ENCODE measurements at regions not wholly inside any gene's neighbourhood (a gene's known extent, or its start where the extent isn't known, plus 50 kb on each side); places are given as distances from the start of the nearest gene placed in this dataset.

DNA sequence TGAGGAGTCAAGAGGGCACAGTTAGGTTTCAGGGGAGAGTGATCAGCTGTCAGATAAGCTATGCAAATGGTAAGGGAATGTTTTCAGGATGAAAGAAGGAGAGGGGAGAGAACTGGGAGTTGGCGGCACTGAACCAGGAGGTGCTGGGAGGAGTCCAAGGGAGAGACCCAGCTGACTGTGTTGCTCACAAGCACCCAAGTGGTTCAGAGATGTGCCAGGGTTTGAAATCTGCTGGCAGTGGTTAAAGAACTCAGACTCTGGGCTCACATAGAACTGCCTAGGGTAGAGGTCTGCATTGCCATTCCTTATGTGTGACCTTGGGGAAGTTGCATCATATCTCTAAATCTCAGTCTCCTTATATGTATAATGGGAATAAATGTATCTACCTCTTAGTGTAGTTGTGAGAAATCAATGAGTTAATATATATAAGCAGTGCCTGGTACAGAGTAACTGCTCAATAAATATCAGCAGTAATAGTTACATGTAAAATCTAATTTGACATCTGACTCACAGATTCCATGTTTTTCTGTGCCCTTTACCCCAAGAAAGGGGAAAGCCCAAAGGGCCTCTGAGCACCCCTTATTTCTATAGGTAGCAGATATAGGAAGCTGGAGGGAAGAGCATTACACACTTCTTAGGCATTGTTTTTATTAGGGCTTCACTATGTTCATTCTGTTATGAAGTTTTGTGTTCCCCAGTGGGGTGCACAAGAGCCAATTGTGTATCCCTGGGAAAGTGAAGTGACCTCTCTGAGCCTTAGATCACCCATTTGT, 66.9 kb upstream of the SESN3 start:
- no peak for DNase-seq

GRCh38 chr11:95296621-95297025, 65.6 kb upstream of the SESN3 start:
- peak; percentile 81 for DNase-seq

GRCh38 chr11:95296165-95296564, 65.2 kb upstream of the SESN3 start:
- DNase-seq: peak; percentile 97

GRCh38 chr11:95295382-95296149, 64.6 kb upstream of the SESN3 start:
- no peak for DNase-seq

- no peak for DNase-seq
These were observed 63.7 kb upstream of the SESN3 start for GRCh38 chr11:95294701-95295100.

GRCh38 chr11:95293116-95293515, 62.1 kb upstream of the SESN3 start:
- DNase-seq: no peak

- DNase-seq: no peak
These were observed 60.9 kb upstream of the SESN3 start for GRCh38 chr11:95291946-95292345.

- DNase-seq: no peak
These were observed 58.5 kb upstream of the SESN3 start for GRCh38 chr11:95289378-95290101.

GRCh38 chr11:95284057-95285052, 53.4 kb upstream of the SESN3 start:
- DNase-seq: no peak

- DNase-seq: no peak
These were observed 52.6 kb upstream of the SESN3 start for GRCh38 chr11:95283650-95284049.

- DNase-seq: no peak
These were observed 52.1 kb upstream of the SESN3 start for GRCh38 chr11:95283146-95283545.

DNA sequence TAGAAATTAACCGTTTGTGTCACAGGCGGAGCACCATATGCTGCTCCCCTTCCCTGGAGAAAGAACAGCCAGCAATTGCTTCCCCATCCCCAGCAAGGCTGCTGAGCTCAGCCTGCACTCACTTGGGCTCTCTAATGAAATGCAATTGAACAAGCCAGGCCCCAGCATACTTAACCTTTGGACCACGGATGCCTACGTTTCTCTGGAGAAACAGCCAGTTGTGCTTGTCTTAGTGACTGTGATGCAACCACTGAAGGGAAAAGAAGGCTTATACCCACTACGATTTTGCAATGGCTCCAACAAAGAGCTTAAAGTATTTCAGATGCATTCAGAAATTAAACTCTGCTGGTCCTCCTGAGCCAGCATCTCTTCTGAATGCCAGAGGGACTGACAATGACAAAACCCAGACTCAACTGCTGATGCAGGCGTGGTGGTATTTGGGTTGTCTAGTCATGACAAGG, 51.3 kb upstream of the SESN3 start:
- no peak for DNase-seq
